IPS-11a (cell line): ENCODE measurements at regions not wholly inside any gene's neighbourhood (a gene's known extent, or its start where the extent isn't known, plus 50 kb on each side); places are given as distances from the start of the nearest gene placed in this dataset.

Source experiments
- H3K4me3 ChIP-seq: one replicate; pipeline ENCODE4 v1.5.1; 2013; ENCODE audit warnings: low read depth, low read length, control low read depth

DNA sequence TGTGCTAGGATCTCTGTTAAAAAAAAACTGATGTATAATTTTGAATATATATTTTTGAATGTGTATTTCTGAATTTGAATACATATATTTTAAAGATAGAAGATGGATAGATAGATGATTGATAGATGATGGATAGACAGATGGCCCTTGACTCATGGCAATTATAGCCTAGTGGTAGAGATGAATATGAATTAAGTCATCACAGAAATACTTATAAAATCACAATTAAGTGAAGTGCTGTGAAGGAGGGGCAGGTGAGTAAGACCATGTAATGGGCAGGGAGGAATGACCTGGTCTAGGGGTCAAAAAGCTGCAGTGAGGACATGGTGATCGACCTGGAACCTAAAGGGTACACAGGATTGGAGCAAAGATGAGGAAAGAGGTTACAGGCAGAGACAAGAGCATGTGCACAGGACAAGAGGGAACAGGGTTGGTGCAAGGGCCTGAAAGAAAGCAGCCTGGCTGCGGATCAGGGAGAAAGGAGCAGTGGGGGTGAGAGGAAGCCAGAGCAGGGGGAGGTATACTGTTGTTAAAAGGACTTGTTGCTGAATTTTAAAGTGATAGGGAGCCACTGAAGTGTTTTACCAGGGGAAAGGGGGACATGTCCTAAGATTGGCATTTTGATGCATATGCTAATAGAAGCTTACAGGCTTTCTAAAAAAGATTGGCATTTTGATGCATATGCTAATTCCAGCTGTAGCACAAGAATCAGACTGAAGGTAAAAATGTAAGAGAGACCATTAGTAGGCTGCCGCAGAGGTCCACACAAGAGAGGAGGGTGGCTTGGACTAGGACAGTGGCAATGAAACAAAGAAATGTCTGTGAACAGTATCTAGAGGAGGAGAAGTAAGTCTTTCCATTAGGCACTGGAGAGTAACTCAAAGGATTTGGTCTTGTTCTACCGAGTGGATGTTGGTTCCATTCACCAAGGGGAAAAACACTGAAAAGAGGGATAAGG is 527.8 kb downstream of the AGTPBP1 start:
- H3K4me3 ChIP-seq, result no peak overlapping the region

DNA sequence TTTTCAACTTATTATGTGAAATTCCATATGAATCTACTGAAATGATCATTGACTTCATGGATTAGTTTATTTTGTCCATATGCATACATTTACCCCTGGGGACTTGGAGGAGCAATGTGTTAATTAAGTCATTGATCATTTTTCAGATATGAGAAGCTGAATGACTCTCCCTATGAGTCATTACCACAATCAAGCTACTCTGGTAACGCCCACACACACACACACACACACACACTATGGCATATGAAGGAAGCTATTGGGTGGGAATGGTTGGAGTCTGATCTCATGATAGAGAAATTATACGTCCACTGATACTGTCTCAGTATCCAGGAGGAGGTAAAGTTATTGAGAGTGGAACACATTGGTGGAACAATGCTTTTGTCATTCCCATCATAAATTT is 528.9 kb downstream of the AGTPBP1 start:
- no peak overlapping the region for H3K4me3 ChIP-seq

DNA sequence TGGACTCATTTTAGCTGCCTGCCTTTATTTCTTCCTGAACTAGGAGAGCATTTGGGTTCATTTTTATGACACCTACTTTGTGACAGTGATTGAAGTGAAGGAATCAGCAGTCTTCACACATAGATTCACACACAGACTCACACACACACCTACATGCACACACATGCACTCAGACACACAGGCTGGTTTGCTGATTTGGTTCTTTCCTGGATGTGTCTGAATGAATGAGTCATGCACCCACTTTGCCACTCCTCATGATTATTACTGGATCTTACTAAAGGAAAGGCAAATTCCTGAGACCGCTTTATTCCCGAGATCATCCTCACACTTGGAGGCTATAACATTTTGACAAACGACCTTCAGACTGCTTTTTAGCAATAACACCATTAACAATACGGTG is 529.5 kb downstream of the AGTPBP1 start:
- no peak overlapping the region for H3K4me3 ChIP-seq

DNA sequence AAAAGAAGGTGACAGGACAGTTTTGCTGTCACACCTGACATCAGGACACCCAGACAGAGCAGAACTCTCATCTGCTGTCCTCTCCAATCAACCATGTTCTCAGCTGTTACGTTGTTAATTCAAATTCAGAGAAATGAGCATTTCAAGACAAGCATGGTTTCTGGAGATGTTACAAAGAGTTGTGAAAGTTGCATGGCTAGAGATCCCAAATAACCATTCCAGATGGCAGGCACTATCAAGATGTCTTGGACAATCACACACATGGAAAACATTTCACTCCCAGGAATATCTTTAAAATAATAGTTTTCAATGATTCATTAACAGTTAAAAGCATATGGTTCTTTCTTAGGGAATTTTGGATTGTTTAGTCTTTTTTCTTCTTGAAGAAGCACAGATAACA is 533.1 kb downstream of the AGTPBP1 start:
- H3K4me3 ChIP-seq, result no peak overlapping the region

DNA sequence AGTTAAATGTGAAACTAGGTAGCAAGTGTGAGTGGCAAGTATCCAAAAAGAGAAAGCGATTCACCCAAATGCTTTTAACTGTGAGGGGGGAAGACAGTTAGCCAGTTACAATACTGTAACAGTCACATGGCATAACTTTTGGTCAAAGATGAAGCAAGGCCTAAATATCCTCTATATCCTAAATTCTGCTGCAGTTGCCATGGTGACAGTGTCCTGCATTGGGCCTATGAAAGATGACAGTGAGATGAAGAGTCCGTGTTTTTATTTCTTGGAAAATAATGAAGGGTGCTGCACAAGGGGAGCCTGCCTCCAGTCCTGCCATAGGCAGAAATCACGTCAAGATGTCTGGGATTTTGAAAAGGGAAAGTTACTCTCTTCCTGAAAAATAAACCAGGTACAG is 534.6 kb downstream of the NTRK2 start:
- no peak overlapping the region for H3K4me3 ChIP-seq

DNA sequence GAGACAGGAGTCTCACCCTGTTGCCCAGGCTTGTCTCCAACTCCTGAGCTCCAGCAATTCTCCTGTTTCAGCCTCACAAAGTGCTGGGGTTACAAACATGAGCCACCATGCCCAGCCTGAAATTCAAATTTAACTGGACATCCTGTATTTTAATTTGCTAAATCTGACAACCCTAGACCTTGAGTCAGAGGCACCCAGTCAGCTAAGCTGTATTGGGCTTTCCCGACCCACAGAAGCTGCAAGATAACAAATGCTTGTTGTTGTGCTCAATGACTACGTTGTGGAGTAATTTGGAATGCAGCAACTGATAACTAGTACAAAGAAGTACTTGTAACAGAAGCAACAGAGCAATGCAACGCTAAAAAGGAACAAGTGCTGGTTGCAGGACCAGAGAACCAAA is 533.1 kb downstream of the NTRK2 start:
- no peak overlapping the region for H3K4me3 ChIP-seq

DNA sequence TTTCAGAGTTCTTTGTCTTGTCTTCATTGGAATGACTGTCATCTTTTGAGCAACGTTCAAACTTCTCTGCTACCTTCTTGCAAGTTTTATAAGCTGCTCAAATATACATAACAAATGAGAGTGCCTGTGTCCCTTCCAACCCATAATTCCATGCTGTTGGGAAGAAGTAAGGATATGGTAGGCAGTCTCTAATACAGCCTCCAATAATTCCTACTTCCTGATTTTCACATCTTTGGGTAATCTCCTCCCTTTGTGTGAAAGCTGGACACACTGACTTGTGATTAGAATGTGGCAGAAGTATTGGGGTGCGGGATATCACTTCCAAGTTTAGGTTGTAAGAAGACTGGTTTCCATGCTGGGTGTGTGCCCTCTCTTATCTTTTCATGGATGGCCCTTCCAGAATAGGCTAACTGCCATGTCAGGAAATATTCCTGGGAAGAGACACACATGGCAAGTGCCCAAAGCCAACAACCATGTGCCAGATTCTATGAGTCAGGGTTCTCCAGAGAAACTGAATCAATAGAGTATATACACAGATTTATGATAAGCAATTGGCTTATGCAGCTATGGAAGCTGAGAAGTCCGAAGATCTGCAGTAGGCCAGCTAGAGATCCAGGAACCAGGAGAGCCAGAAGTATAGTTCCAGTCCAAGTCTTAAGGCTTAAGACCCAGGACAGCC is 531.3 kb downstream of the NTRK2 start:
- no peak overlapping the region for H3K4me3 ChIP-seq

DNA sequence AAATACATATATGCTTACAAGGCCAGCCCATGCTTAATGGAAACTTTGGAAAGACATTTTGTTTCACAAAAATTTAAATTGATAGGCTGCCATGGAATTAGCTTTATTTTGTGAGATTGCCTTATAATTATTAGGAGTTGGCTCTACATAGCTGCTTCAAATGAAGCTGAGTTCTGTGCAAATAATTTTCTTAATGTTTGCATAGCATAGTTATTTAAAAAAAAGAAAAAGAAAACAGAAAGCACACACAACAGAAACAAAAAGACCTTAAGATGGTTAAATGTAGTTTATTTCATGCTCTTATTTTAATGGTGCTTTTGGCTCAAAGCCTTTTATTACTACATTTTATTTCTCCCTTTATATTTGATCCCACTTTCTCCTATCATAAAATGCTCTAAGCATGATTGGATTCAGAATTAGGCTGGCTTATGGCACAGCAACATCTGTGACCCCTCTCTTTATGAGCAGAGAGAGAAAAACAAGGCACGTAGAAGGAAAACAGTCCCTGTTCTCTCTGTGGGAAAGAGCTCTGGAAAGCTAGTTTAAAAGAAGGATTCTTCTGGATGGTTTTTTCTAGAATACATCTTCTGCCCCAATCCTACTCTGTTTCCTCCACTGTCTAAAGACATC is 530.5 kb downstream of the NTRK2 start:
- no peak overlapping the region for H3K4me3 ChIP-seq

DNA sequence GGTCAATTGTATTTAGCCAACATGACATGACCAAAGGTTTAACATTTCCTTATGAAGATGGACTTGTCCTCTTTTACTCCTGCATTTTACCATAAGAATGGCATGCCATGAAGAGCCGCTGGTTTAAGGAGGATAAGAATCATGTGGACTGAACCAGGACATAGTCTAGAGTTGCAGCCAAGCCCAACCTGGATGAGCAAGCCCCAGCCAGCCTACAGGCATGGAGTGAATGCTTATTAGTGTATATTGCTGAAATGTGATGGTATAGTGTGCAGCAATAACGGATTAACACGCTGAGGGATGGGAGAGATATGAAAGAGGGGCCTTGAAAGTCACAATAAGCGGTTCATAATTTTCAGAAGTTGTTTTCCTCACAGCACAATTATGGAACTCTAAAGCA is 523.2 kb downstream of the NTRK2 start:
- H3K4me3 ChIP-seq, result no peak overlapping the region

DNA sequence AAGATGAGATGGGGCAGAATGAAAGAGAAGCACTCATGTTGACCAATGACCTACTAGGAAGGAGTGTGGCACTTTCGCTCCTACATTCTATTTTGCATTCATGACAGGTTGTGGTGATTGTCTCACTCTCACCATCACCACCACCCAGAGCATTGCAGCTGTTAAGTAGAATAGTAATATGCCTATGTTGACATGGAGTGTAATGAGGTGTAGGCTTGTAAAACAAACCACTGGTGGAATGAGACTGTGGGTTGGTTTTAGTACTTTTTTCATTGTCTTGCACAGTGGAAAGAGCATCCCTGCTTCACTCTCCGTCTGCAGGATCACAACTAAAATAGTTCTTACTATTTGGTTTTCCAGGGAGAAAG is 516.7 kb downstream of the NTRK2 start:
- H3K4me3 ChIP-seq, result no peak overlapping the region

DNA sequence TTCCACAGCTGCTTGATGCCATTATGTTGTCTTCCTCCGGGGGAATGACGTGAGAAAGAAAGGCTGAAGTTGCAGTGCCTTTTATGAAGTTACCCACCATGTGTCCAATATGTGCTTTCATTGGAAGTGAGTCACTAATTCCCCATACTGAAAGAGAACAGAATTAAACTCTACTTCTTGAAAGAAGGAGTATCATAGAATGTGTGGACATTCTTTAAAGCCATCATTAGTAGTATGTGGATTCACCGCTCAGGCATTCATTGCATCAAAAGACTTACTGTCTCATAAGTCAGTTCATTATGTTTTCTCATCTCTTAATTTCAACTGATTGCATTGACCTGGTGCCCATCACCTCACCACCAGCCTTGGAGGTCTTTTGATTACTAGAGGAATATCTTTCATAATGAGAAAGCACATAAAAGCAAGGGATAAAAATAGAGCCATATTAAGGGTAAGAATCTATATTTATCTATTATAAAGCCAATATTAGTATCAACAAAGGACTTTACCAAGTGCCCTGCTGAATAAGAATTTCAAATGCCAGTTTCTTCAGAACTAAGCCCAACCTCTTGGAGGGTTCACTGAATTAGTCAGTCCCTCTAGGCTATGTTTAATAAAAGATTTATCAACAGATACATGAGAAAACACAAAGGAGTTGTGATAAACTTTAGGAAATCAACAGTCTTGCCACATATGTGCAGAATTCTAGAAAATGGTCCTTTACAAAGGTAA is 516.1 kb downstream of the NTRK2 start:
- no peak overlapping the region for H3K4me3 ChIP-seq

DNA sequence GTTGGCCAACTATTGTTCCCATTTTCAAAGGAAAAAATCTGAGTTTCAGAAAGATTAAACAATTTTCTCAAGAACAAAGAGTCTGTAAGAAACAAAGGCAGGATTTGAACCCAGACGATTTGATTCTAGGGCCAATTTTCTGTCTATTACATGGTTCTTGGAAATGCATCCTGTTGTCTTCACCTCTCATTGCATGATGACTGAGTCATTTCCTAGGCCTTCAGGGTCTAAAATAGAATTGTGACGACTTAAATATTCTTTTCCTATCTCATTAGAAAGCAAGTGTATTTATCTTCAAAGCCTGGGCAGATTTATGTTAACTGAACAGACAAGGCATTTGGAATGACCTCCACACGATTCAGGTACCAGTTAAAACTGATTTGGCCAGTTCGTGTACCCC is 512.9 kb downstream of the NTRK2 start:
- H3K4me3 ChIP-seq, result no peak overlapping the region

DNA sequence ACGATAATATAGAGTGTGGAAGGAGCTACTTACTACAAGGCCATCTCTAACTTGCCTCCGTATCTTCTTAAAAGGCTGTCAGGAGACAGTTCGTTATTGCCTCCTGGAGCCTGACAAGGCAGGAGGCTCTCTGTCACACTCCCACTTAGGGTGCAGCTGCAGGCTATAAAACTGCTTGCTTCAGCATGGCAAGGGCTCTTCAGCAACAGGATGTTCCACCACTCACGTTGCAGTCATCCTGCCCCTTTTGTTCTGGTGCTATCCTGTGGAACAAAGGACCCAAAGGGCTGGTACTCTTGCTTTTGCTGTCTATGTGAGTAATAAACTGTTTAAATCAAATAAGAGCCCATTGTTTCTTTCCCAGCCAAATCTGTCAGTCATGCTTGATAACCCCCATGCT is 508.9 kb downstream of the NTRK2 start:
- no peak overlapping the region for H3K4me3 ChIP-seq

DNA sequence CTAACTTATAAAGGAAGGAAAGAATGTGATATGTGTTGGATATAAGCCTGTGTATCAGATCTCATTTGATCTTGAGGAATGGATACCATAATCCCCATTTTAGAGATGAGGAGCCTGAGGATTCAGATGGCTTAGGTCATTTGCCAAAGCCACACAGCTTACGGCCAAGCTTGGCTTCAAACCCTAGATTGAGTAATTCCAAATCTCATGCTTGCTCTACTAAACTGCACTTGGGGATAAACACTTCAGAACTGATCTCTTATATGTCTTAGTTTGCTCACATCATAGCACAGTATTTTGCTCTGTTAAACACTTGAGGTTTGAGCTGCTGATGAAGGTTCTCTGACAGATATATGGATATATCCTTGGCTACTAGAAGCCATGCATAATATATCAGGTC is 504.4 kb downstream of the NTRK2 start:
- no peak overlapping the region for H3K4me3 ChIP-seq

DNA sequence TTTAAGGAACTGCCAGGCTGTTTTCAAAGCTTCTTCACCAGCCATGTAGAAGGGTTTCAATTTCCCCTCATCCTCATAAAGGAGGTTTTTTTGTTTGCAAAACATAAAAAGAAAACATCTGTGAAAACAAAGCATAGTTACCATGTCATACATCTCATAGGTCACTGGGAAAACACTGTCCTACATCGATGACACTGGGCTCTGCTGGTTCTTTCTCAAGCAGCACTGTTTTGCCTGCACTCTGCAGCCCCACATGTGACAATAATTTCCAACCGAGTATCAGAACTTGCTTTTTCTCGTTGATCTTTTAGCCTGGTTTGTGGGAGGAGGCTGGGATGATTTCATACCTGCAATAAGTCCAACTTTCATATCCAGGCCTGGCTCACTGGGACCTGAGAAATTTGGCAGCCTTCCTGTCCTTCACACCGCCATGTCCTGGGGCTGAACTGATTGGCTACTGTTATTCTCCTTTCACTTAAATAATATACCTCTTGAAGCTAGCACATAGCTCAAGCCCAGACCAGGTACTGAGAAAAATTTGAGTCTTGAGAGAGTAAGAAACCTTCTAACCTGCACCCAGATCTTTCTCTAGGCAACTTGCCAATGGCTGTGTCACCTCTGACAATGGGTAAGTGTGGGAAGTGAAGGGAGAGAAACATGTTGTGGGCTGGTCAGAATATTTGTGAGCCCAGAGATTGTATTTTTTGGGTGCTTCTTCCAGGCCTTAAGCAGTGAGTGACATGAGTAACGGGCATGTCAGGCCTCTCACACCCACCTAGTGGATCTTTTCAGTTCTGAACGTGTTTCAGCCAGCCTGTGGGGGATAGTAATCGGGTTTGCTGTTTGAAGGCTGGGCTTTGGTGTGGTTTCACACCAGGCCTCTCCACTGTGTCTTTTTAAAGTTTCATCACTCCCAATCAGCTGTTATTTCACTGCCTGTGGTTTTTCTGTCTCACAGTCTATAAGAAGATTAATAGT is 502.8 kb downstream of the NTRK2 start:
- no peak overlapping the region for H3K4me3 ChIP-seq

DNA sequence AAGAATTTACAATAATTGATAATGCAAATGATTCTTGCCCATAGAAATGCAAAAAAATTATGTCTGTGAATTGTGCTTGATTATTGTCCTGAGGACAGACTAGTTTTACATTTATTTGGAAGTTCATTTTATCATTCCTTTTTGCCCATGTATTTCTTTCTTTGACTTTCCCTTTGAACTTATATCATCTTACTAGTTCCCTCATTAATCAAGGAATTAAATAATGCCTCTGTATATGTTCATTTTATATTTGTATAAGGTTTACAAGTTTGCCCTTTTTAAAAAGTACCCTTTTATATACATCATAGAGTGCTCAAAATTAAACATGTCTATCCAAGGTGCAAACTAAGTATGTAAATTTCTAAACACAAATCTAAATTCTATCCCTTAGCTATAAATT is 501.6 kb downstream of the NTRK2 start:
- H3K4me3 ChIP-seq, result no peak overlapping the region

DNA sequence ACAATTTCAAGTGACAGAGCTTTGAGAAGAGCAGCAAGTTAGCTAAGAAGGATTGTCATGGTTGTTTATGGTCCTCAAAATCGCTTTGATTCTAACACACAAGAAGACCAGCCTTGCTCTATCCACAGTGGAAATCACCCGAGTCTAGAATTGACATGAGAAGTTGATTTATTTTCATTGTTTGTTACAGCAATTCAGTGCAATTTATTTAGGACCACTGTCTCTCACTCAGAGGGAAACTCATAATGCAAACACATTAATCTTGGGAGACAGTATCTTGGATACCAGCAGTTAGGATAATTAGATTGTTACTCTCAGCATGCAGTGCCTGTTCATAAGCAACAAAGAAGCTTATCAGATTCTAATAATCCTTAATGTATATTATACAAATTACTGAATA is 498.9 kb downstream of the NTRK2 start:
- no peak overlapping the region for H3K4me3 ChIP-seq

DNA sequence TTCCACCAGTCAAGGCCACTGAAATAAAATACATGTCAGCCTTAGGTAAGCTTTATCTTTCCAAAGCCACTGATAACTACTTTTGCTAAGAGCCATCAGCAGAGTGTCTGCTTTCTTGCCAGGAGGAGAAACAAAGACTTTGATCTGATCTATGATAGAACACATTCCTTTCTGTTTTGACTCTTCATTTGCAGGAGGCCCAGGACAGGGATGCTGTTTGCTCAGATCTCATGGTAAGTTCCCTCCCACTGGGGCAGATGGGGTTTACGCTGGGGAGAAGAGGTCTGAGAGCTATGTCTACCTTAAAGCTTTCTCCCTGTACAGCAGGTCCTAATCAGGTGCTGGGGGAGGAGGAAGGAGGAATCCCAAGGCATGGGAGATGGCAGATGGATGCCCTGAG is 497.6 kb downstream of the NTRK2 start:
- H3K4me3 ChIP-seq, result no peak overlapping the region

DNA sequence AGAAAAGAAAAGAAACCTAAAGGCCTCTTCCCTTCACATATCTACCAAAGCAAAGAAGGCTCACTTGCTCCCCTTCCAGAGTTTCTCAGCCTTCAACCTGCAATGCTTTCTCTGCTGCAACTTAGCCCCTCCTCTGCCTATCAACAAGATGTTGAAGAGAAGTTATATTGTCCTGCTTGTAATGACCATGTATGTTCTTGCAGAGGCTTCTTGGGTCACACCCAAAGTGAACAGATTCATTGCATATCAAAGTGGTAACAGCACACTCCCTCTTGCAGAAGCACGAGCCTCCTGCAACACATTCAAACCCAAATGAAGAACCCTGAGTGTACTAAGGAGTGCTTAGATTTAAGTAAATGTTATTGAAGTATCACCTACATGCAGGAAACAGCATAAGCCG is 494.3 kb downstream of the NTRK2 start:
- H3K4me3 ChIP-seq, result no peak overlapping the region

DNA sequence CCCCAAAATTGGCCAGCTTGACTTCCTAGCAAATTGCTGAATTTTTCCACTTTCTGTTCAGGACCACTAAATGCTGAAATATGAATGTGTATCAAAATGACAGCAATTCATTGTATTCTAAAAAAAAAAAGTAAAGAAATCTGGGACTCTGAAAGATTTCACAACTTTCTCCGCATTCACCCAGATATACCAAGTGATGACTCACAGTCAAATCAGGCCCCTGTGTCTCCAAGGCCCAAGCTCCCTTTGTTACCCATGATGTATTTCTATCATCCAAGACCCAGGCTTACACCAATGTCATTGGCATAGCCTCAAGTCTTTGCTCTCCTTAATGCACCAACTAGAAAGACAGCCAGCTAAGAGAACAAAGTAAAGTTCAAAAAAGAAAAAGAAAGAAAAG is 493.9 kb downstream of the NTRK2 start:
- no peak overlapping the region for H3K4me3 ChIP-seq
